IPS-18a (cell line): ENCODE measurements at regions not wholly inside any gene's neighbourhood (a gene's known extent, or its start where the extent isn't known, plus 50 kb on each side); places are given as distances from the start of the nearest gene placed in this dataset.

Experiments used
- H3K27ac ChIP-seq: one replicate; pipeline ENCODE4 v1.5.1; 2013; ENCODE audit warnings: low read length
- H3K27me3 ChIP-seq: one replicate; pipeline ENCODE4 v1.6.1; 2013; ENCODE audit warnings: mild to moderate bottlenecking, low read length; ENCODE audit not compliant: control insufficient read depth, insufficient read depth
- H3K36me3 ChIP-seq: one replicate; pipeline ENCODE4 v1.6.1; 2013; ENCODE audit warnings: low read depth, low read length; ENCODE audit not compliant: control insufficient read depth
- H3K4me1 ChIP-seq: one replicate; pipeline ENCODE4 v1.6.1; 2013; ENCODE audit warnings: low read depth, low read length; ENCODE audit not compliant: control insufficient read depth
- H3K4me3 ChIP-seq: one replicate; pipeline ENCODE4 v1.5.1; 2013; ENCODE audit warnings: low read length
- H3K9ac ChIP-seq: one replicate; pipeline ENCODE4 v1.6.1; 2013; ENCODE audit warnings: mild to moderate bottlenecking, low read length, moderate library complexity
- H3K9me3 ChIP-seq: one replicate; pipeline ENCODE4 v1.6.1; 2013; ENCODE audit warnings: low read depth, low read length; ENCODE audit not compliant: control insufficient read depth

DNA sequence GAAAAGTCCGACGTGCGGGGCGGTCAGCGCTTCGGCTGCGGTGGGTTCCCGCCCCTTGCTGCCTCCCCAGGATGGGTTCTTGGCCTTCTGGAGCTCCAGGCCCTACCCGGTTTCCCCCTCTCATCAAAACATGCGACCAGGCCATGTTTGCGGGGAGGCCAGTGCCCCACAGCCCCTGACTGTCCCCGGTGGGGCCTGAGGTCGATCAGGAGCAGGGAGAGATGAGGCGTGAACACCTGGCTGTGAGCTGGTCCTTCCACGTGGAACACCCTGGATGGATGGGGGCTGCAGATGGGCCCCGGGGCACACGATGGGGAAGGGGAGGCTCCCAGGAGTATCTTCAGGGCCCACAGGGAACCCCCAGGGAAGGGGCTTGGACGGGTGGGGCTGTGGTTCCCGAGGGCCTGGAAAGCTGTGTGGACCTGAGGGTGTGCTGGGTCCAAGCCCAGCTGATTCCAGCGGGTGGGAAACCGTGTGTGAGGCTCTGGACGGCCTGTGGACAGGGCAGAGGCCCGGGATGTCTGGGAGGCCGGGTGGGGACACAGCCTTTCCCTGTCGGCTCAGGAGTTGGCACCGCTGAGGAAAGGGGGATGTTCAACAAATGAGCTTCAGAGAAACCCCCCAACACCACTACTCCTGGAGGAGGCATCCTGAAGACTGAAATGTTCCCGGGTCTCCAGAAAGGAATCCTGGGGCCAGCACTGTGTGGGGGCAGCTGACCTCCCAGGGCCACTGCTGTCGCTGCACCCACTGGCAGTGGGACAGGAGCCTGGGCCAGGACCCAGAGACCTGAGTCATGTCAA, 187.0 kb upstream of the C14orf180 start:
- no peaks in the 10 kb centered on the region for H3K9me3 ChIP-seq
- no peaks in the 10 kb centered on the region for H3K4me1 ChIP-seq
- H3K27me3 ChIP-seq: no peaks in the 10 kb centered on the region
- no peaks in the 10 kb centered on the region for H3K36me3 ChIP-seq
- H3K4me3 ChIP-seq: no peak overlapping the region
- H3K9ac ChIP-seq: no peak overlapping the region
- no peak overlapping the region for H3K27ac ChIP-seq

DNA sequence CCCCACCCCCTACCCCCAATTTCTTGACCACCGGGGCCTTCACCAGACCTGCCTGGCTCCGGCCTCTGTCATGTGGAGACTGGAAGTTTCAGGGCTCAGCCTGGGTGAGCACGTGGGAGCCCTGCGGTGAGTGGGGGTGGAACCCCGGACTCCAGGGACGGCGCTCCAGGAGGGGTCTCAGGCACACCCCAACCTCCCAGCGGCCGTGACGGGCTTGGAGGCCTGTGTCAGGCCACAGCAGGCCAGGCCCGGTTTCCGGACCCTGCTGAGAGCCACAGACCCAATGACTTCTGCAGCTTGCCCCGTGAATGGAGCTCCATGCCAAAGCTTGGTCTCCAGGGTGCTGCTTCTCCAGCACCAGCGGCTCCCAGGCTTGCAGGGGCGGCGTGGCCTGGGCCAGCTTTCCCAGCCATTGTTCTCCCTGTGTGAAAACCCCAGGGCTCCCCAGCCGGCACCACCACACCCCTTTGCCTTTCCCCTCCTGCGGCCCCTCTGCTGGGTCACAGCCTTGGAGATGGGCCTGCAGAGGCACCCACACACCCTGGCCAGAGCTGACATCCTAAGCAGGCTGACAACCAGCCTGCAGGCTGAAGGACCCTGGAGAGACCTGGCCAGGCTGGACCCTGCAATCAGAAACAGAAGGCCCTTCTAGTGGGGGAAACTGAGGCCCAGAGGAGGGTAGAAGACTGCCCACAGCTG, 186.2 kb upstream of the C14orf180 start:
- H3K9ac ChIP-seq: no peak overlapping the region
- H3K9me3 ChIP-seq: peaks cover 3% of the 10 kb centered on the region
- no peaks in the 10 kb centered on the region for H3K4me1 ChIP-seq
- no peak overlapping the region for H3K27ac ChIP-seq
- no peaks in the 10 kb centered on the region for H3K36me3 ChIP-seq
- no peaks in the 10 kb centered on the region for H3K27me3 ChIP-seq
- H3K4me3 ChIP-seq: no peak overlapping the region

DNA sequence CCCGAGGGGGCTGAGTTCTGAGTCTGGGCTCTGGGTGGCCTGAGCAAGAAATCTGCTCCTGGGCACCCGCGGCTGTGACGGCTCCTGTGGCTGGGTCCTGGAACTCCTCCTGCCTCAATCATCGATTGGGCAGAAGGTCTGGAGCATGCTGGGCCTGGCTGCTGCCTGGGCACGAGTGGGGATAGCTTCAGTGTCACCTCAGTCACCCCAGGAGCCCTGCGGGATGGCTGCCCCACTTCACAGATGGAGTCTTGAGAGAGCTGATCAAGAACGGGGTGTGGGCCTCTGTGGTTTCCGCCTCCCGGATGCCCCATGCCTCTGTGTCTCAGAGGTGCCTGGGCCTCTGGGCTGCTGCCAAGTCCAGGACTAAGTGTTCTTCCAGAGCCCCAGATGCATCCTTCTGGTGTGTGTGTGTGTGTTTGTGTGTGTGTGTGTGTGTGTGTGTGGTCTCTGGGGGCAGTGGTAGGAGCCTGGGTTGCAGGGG, 185.6 kb upstream of the C14orf180 start:
- Histone ChIP-seq H3K9me3 (peaks cover 3% of the 10 kb centered on the region), H3K4me1 (no peaks in the 10 kb centered on the region), H3K4me3 (no peak overlapping the region), H3K36me3 (no peaks in the 10 kb centered on the region), H3K27ac (no peak overlapping the region), H3K9ac (no peak overlapping the region), H3K27me3 (no peaks in the 10 kb centered on the region)

DNA sequence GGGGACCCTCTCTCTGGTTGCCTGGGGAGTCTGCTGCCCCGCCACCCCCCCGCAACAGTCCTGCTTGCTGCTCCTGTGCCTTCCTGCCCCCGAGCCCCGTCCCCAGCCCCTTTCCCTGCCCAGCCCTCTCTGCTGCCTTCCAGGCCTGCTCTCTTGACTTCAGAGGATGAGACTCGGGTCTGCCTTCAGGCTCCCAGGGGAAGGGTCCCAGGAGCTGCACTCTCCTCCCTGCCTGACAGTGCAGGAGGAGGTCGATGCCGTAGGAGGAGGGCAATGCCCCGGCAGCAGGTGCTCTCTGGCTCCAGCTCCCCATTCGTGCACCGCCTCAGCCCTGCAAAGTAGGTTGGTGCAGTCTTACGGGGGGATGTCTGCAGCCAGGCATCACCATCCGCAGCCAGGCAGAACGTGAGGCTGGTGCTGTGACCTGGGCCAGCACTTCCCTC, 185.1 kb upstream of the C14orf180 start:
- no peak overlapping the region for H3K27ac ChIP-seq
- H3K4me1 ChIP-seq: no peaks in the 10 kb centered on the region
- no peaks in the 10 kb centered on the region for H3K27me3 ChIP-seq
- H3K9me3 ChIP-seq: peaks cover 3% of the 10 kb centered on the region
- H3K9ac ChIP-seq: no peak overlapping the region
- no peaks in the 10 kb centered on the region for H3K36me3 ChIP-seq
- H3K4me3 ChIP-seq: no peak overlapping the region

DNA sequence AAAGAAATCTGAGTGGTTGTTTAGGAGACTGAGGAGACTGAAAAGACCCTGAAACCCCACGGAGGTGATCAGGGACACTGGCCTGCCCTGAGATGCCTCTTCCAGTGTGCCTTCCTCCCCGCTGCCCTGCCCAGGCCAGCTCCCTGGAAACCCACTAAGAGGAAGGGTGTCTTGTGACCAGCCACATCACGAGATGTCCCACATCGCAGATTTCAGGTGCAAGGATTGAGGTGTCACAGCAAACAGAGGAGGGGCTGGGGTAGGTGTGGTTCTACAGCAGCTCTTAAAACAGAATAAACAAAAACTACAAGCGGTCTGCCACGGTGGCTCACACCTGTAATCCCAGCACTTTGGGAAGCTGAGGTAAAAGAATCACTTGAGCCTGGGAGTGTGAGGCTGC, 184.3 kb upstream of the C14orf180 start:
- H3K9me3 ChIP-seq: peaks cover 3% of the 10 kb centered on the region
- H3K9ac ChIP-seq: no peak overlapping the region
- no peak overlapping the region for H3K4me3 ChIP-seq
- H3K27ac ChIP-seq: no peak overlapping the region
- H3K36me3 ChIP-seq: no peaks in the 10 kb centered on the region
- H3K27me3 ChIP-seq: no peaks in the 10 kb centered on the region
- no peaks in the 10 kb centered on the region for H3K4me1 ChIP-seq

DNA sequence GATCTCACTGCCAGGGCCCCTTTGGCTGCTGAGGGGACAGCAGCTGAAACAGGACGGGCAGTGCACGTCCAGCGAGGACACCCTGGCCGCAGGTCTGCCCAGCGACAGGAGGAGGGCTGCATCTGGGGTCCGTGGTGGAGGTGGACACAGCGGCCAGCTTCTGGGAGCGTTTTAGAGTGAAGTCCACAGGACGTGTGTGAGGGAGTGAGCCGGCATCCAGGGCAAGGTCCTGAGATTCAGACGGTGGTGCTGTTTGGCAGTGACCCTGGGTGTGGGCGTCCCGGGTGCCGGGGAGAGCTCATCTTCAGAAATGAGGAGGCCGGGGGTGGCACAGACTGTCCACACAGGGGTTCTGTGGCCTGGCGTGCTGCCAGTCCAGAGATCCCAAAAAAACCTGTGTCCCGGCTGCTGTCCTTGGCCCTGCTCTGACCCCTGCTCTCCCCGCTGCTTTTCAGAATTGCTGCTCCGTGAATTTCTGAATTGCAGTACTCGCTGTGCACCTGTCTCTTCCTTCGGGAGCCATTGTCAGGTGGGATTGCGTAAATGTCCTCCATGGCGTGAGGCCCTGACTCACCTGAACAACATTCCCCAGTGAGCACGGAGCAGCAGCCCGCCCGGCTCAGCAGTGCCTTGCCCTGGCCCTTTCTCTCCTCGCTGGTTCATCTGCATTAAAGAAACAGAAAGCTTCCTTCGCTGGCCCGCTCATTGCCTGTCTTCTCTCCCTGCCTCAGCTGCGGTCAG, 183.5 kb upstream of the C14orf180 start:
- H3K4me3 ChIP-seq: no peak overlapping the region
- no peak overlapping the region for H3K9ac ChIP-seq
- H3K4me1 ChIP-seq: no peaks in the 10 kb centered on the region
- H3K27ac ChIP-seq: no peak overlapping the region
- H3K9me3 ChIP-seq: peaks cover 3% of the 10 kb centered on the region
- no peaks in the 10 kb centered on the region for H3K36me3 ChIP-seq
- no peaks in the 10 kb centered on the region for H3K27me3 ChIP-seq

DNA sequence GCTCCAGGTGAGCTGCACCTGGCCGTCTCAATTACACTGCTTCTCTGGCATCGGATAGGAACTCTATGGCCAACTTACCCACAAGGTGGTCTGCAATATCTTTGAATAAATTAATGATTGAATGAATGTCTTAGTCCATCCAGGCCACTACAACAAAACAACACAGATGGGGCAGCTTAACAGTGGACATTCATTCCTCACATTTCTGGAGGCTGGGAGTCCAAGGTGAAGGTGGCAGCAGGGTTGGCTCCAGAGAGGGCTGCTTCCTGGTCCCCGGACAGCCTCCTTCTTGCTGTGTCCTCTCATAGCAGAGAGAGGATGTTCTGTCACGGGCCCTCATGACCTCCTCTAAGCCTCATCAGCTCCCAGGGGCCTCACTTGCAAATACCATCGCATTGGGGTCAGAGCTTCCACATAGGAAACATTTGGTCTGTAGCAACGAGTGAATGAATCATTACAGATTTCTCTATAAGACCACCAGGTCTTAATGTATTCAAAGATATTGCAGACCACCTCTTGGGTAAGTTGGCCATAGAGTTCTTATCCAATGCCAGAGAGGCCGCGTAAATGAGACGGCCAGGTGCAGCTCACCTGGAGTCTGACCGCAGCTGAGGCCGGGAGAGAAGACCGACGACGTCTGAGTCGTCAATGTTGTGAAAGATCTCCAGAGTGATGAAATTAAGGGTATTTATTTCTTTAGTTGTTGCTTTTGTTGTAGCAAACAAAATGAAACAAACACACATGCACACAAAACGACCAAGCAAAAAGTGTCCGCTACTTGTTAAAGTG, 182.7 kb upstream of the C14orf180 start:
- Histone ChIP-seq H3K36me3 (no peaks in the 10 kb centered on the region), H3K9ac (no peak overlapping the region), H3K9me3 (peaks cover 3% of the 10 kb centered on the region), H3K27me3 (no peaks in the 10 kb centered on the region), H3K4me3 (no peak overlapping the region), H3K27ac (no peak overlapping the region), H3K4me1 (no peaks in the 10 kb centered on the region)

DNA sequence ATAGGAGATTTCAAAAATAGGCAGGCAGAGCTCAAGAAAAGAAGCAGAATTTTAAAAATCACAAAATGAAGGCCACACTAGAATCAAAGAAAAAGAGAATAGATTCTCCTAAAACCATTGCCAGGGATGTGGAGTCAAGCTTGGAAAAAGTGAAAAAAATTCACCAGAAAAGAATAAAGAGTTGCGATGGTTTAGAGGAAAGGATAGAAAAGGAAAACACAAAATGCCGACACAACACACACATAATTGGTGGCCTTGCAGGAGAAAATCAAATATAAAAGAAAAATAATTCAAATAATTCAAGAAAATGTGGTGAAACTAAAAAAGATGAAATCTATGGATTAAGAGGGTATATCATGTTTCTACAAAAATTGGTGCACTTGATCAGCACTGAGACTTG, 181.6 kb upstream of the C14orf180 start:
- H3K27me3 ChIP-seq: no peaks in the 10 kb centered on the region
- no peak overlapping the region for H3K9ac ChIP-seq
- peaks cover 3% of the 10 kb centered on the region for H3K9me3 ChIP-seq
- H3K4me1 ChIP-seq: no peaks in the 10 kb centered on the region
- H3K27ac ChIP-seq: no peak overlapping the region
- H3K4me3 ChIP-seq: no peak overlapping the region
- no peaks in the 10 kb centered on the region for H3K36me3 ChIP-seq

DNA sequence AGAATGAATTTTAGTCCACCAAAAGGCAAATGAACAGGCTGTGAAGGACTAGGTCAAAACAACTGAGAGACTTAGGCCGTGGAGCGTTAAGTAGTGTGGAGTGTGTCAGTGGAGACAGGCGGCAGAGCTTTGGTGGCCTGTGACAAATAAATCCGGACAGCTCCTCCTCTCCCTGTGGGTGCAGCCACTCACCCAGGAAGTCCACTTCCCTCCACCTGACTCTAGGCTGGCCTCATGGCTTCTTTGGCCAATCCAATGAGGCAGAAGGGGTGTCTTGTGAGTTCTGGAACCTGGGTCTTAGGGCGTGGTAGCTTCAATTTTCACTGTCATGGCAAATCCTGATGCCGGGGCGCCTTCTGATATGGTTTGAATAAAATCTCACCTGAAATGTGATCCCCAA, 180.9 kb upstream of the C14orf180 start:
- Histone ChIP-seq H3K4me1 (peaks cover 5% of the 10 kb centered on the region), H3K27ac (no peak overlapping the region), H3K36me3 (no peaks in the 10 kb centered on the region), H3K27me3 (no peaks in the 10 kb centered on the region), H3K4me3 (no peak overlapping the region), H3K9ac (no peak overlapping the region), H3K9me3 (peaks cover 3% of the 10 kb centered on the region)

DNA sequence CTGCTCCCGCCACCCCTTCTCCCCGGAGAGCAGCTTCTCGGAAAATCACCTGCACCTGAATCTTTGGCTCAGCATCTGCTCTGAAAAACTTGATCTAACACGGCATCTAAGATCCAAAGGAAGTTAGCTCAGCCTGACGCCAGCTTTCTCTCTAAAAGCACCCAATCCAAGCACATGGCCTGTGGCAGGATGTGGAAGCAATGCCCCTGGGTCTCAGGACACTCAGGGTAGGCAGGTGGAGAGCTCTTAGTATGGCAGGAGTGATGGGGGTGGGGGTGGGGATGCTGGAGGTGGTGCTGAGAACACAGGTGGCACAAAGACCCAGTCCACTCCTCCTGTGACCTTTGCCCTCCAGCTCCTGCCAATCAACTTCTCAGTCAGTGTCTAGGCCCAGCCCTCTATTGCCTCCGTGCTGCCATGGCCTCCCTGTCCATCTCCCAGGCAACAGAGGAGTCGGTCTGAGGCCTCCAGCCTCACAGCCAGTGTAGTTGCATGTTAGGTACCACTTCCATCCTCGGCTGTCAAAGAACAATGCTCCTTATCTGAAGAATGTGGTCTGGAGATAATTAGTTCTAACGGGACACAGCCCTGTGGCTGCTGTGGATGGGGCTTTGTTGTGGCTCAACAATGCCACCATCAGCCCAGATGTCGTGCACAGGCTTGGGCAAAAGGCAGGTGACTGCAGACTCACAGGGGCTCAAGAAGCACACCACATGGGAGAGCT, 180.0 kb upstream of the C14orf180 start:
- Histone ChIP-seq H3K4me1 (peaks cover 12% of the 10 kb centered on the region), H3K4me3 (no peak overlapping the region), H3K9me3 (peaks cover 3% of the 10 kb centered on the region), H3K36me3 (no peaks in the 10 kb centered on the region), H3K27me3 (no peaks in the 10 kb centered on the region), H3K9ac (no peak overlapping the region), H3K27ac (no peak overlapping the region)
